ENCODE measurements at regions not wholly inside any gene's neighbourhood (a gene's known extent, or its start where the extent isn't known, plus 50 kb on each side); places are given as distances from the start of the nearest gene placed in this dataset.

DNA sequence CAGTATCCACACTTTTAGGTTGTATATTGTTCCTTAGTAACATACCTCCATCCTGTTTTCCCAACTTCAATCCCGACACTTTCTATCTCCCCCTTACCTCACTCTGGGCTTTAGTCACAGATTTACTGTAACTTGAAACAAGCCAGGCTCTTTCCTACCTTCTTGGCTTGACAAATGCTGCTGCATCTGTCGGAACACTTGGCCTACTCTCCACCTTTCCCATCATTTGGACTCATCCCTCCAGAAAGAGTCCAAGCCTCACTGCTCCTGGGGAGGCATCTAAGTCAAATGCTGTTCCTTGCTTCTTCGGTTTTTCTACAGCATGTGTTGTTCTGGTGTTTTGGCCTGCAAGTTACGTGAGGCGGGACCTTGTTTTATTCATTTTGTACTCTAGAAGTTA lies 142.4 kb downstream of the DACT1 start:
- DNase-seq (ENCODE audit: extremely low read depth in 1 of 2, low read depth in 1 of 2) = no peak

DNA sequence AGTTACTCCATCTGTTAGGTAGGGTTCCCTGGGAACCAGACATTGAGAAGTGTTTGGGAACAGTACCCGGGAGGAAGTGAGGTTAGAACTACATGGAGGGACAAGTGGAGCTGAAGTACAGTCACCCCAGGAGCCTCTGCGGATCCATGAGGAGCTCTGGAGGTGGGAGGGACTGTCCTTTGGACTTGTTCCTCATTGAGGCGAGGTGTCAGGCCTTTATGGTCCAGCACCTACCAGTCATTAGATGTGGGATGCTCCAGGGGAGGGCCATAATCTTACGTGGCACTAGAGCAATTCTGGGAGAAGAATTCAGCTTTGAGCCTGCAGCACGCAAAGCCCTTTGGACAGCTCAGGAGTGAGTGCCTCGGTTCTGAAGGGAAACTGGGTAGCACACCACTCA lies 142.8 kb downstream of the DACT1 start:
- DNase-seq (ENCODE audit: extremely low read depth in 1 of 2, low read depth in 1 of 2) = no peak

- no peak for DNase-seq (ENCODE audit: extremely low read depth in 1 of 2, low read depth in 1 of 2)
These were observed 144.2 kb downstream of the DACT1 start for GRCh38 chr14:58782011-58782410.

DNA sequence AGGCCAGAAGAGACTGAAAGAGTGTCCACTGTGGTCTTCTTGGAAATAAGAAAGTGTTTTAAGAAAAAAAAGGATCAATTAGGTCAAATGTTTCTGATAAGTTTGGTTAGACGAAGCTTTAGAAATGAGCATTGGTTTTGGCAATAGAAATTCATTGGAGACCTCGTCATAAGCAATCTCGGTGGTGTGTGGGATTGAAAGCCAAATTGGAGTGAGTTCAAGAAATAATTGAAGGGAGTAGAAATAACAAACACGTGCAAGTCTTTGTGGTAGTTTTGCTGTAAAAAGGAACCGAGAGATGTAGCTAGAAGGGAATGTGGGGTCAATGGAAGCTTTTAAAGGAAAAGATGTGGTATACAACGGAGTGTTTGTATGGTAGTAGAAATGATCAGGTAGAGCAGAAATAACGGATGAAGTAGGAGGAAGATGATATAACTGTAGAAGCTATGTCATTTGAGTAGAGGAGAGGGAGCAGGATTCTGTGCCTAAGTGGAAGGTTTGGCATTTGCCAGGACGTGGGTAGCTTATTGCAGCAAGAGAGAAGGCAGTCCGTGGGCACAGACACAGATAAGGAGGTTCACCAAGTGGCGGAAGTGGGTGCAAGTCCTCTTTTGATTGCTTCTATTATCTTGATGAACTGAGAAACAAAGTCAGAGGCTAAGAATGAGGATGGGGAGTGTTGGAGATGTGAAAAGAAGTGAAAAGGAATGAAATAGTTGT lies 146.2 kb downstream of the DACT1 start:
- no peak for DNase-seq (ENCODE audit: extremely low read depth in 1 of 2, low read depth in 1 of 2)

- no peak for DNase-seq (ENCODE audit: extremely low read depth in 1 of 2, low read depth in 1 of 2)
These were observed 147.2 kb downstream of the DACT1 start for GRCh38 chr14:58784931-58785330.

GRCh38 chr14:58785701-58786100 lies 147.9 kb downstream of the DACT1 start:
- no peak for DNase-seq (ENCODE audit: extremely low read depth in 1 of 2, low read depth in 1 of 2)

- DNase-seq (ENCODE audit: extremely low read depth in 1 of 2, low read depth in 1 of 2) = no peak
These were observed 149.8 kb downstream of the DACT1 start for GRCh38 chr14:58787592-58787991.

GRCh38 chr14:58788655-58789503 lies 151.1 kb downstream of the DACT1 start:
- no peak for DNase-seq (ENCODE audit: extremely low read depth in 1 of 2, low read depth in 1 of 2)

DNA sequence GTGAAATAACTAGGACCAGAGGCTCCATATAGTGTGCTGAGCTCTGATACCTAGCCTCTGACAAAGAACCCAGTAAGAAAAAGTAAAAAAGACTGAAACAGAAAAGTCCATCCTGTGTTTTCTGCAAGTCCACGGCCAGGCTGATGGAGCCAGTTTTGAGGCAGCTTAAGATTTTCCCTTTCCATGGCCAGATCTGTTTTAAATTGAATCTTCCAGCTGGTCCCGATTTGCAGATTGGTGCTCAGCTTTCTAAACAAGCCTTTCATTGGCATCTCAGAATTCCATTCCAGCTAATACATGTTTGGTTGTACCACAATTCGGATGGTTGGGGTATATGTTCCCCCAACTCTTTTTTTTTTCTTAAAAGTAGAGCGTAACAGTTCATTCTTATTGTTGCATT lies 152.0 kb downstream of the DACT1 start:
- DNase-seq (ENCODE audit: extremely low read depth in 1 of 2, low read depth in 1 of 2) = no peak

GRCh38 chr14:58792416-58792815 lies 154.7 kb downstream of the DACT1 start:
- no peak for DNase-seq (ENCODE audit: extremely low read depth in 1 of 2, low read depth in 1 of 2)

DNA sequence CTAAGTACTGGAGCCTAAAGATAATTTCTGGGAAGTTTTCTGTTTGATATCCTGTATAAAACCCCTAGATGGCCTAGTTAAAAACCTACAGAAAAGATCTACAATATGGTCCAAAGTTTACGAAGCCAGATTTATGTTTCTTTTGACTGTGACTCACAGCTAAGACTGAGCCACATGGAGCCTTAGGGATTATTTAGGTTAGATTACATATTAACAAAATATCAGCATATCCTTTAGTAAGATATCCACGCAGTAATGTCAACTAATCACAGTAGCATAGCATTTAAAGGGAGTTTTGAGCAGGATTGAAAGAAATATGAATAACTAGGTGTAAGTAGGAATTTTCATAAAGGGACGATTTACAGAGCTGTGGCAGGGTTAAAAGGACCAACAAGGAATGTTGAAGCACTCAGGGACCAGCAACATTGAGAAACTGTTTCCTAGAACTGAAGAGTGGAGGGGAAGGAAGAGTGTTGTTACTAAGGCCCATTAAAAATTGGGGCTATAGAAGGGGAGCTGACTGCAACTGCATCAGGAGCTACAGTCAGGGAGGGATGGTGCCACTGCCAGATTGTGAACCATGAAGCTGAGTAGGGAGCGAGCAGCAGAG lies 155.5 kb downstream of the DACT1 start:
- no peak for DNase-seq (ENCODE audit: extremely low read depth in 1 of 2, low read depth in 1 of 2)

- DNase-seq (ENCODE audit: extremely low read depth in 1 of 2, low read depth in 1 of 2) = no peak
These were observed 157.4 kb downstream of the DACT1 start for GRCh38 chr14:58794993-58795762.

- DNase-seq (ENCODE audit: extremely low read depth in 1 of 2, low read depth in 1 of 2) = no peak
These were observed 158.7 kb downstream of the DACT1 start for GRCh38 chr14:58796242-58797009.

- no peak for DNase-seq (ENCODE audit: extremely low read depth in 1 of 2, low read depth in 1 of 2)
These were observed 159.3 kb downstream of the DACT1 start for GRCh38 chr14:58797010-58797429.

GRCh38 chr14:58798173-58798572 lies 160.4 kb downstream of the DACT1 start:
- no peak for DNase-seq (ENCODE audit: extremely low read depth in 1 of 2, low read depth in 1 of 2)

GRCh38 chr14:58801086-58801485 lies 163.3 kb downstream of the DACT1 start:
- DNase-seq (ENCODE audit: extremely low read depth in 1 of 2, low read depth in 1 of 2) = no peak

DNA sequence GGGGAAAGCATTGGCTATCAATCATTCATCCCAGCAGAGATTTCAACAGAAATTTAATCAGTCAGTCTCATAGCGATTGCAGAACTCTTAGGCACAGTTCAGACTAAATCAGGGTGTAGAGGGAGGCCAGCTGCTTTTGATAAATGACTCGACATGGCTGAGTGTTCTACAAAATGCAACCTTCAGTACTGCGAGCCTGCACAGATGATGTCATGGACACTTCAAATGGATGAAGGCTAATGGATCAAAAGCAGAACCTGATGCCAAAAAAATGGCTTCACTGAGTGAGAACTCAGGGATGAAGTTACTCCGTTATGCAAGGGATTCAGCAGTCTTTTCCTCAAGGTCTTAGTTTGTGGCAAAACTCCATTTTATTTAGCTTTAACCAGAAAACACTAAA lies 167.3 kb downstream of the DACT1 start:
- DNase-seq (ENCODE audit: extremely low read depth in 1 of 2, low read depth in 1 of 2) = no peak

DNA sequence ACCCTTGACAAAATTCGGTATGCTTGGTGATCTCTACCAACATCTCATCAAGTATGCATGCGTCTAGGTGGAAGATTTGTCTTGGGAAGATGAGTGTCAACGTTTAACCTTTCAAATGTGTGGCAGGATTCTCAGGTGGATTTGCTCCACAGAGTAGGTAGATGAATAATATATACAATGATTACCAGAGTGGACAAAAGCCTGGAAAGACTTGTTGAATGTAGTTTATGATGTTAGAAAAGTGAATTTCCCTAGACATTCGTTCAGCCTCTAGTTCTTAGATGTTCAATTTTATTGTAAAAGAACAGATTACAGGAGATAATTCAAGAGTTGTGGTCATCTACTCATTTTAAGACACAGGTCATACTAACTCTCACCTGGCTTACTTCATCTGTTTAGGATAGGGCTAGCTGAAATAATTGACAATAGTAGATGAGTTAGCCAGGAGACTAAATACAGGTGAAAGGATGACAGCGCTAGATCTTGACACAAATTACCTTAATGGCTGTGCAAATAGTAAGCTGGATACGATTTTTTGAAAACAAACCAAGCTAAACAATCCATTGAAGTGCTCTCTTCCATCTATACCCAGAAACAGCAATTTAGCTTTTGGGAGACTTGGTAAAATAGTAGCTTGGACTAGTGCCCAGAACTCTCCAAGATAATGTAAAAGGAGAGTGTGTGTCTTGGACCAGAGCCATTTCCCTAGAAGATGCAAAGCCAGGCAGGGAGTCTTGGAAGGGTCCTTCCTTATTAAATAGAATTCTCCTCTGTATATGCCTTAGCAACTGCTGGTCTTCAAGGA lies 168.0 kb downstream of the DACT1 start:
- DNase-seq (ENCODE audit: extremely low read depth in 1 of 2, low read depth in 1 of 2) = no peak

GRCh38 chr14:58807191-58807590 lies 169.4 kb downstream of the DACT1 start:
- no peak for DNase-seq (ENCODE audit: extremely low read depth in 1 of 2, low read depth in 1 of 2)

GRCh38 chr14:58808828-58809227 lies 171.1 kb downstream of the DACT1 start:
- DNase-seq (ENCODE audit: extremely low read depth in 1 of 2, low read depth in 1 of 2) = no peak

Data from stimulated activated CD8-positive, alpha-beta memory T cell treated with anti-CD3 and anti-CD28 coated beads, Interleukin-7, amount 100 ng/mL, for 48 hours (primary cell).